HepG2 (cell line): ENCODE measurements at regions not wholly inside any gene's neighbourhood (a gene's known extent, or its start where the extent isn't known, plus 50 kb on each side); places are given as distances from the start of the nearest gene placed in this dataset.

Experiments
- ATAC-seq: fragments of 200-7000 bp; cut with Tn5 transposase; 3 replicates; pipeline ENCODE4 v1.9.1; 2020; ENCODE audit warnings: mild to moderate bottlenecking, moderate library complexity
- BruUV-seq: library from RNA; stranded (reverse); fragments of 400-500 nt; replicated peaks from 2 replicates; lab custom pipeline; 2021; lab: Mats Ljungman, UMichigan
- CTCF ChIA-PET: fragments of 300-600 bp; formaldehyde crosslinking; extraction: SDS; loops from one replicate; lab custom pipeline; 2021; ENCODE audit warnings: low total read pairs, inconsistent platforms, low intra/inter-chr PET ratio; lab: Yijun Ruan, JAX
- POLR2A ChIA-PET: fragments of 350-600 bp; sonication (Branson Sonifier 250); formaldehyde crosslinking; loops from one replicate; lab custom pipeline; 2020; ENCODE audit warnings: antibody characterized with exemption, inconsistent platforms; lab: Yijun Ruan, JAX
- DNase-seq: peaks from one replicate; pipeline ENCODE4 v3.0.0-alpha.2; 2015; ENCODE audit warnings: low spot score
- FAIRE-seq: peaks from 3 replicates; lab custom pipeline; 2011; peaks lifted over from hg19 to GRCh38; lab: Jason Lieb, UNC
- H2AFZ ChIP-seq: one replicate; pipeline ENCODE4 v1.6.1; 2011; ENCODE audit warnings: low read length, inconsistent platforms
- H3K27ac ChIP-seq: fragments of 300-600 bp; 3 replicates; pipeline ENCODE4 v1.8.0; 2011; ENCODE audit warnings: mixed run types, mild to moderate bottlenecking, mixed read lengths, low read length, inconsistent platforms; ENCODE audit not compliant: insufficient read depth; ENCODE audit errors: extremely low read length
- H3K27me3 ChIP-seq, 2 experiments: fragments of 200-600 bp in 1 of 2; 2 replicates in 1 of 2; 3 replicates in 1 of 2; pipeline versions ENCODE4 v1.6.0 to v1.8.0; 2011; ENCODE audit warnings: low read length in 2 of 2, mild to moderate bottlenecking in 2 of 2, moderate library complexity in 2 of 2, inconsistent platforms in 1 of 2; ENCODE audit not compliant: insufficient read depth in 2 of 2, control insufficient read depth in 1 of 2
- H3K36me3 ChIP-seq, 2 experiments: fragments of 200-600 bp in 1 of 2; replicated peaks in 1 of 2; 2 replicates in 1 of 2; 3 replicates in 1 of 2; pipeline versions ENCODE4 v1.5.1 to v1.8.0; 2011; ENCODE audit warnings: low read length in 2 of 2, inconsistent platforms in 1 of 2; ENCODE audit not compliant: insufficient read depth in 2 of 2, control insufficient read depth in 1 of 2
- H3K4me1 ChIP-seq: 2 replicates; pipeline ENCODE4 v1.5.1; 2012; ENCODE audit warnings: low read length, inconsistent platforms; ENCODE audit not compliant: insufficient read depth
- H3K4me2 ChIP-seq: 2 replicates; pipeline ENCODE4 v1.6.0; 2011; ENCODE audit warnings: low read depth, low read length, inconsistent platforms
- H3K4me3 ChIP-seq, 3 experiments: fragments of 200-600 bp in 1 of 3; sonication (generic), shearing (Covaris generic) in 1 of 3; replicated peaks in 1 of 3; 2 replicates each; pipeline ENCODE4 v1.5.1; 2011 to 2016; ENCODE audit warnings: low read length in 3 of 3, inconsistent platforms in 2 of 3, low read depth in 2 of 3, mild to moderate bottlenecking in 2 of 3, control low read depth in 1 of 3, mixed read lengths in 1 of 3; ENCODE audit not compliant: insufficient read depth in 1 of 3
- H3K79me2 ChIP-seq: one replicate; pipeline ENCODE4 v1.6.1; 2011; ENCODE audit warnings: low read length, inconsistent platforms; ENCODE audit not compliant: insufficient read depth
- H3K9ac ChIP-seq: 2 replicates; pipeline ENCODE4 v1.6.0; 2011; ENCODE audit warnings: mild to moderate bottlenecking, low read depth, low read length, inconsistent platforms; ENCODE audit not compliant: insufficient read depth
- H3K9me3 ChIP-seq: 2 replicates; pipeline ENCODE4 v1.5.1; 2012; ENCODE audit warnings: mild to moderate bottlenecking, low read length
- H4K20me1 ChIP-seq: 2 replicates; pipeline ENCODE4 v1.6.0; 2011; ENCODE audit warnings: inconsistent platforms, mild to moderate bottlenecking, low read length, moderate library complexity; ENCODE audit not compliant: insufficient read depth
- GATA4 ChIP-seq: sonication (generic); IDR thresholded peaks from 2 replicates; pipeline ENCODE4 v1.6.1; 2016; ENCODE audit warnings: antibody characterized with exemption, low read depth, borderline replicate concordance
- KDM5A ChIP-seq: fragments of 200-600 bp; sonication (generic); IDR thresholded peaks from 2 replicates; pipeline ENCODE4 v1.7.0; 2018; ENCODE audit warnings: antibody characterized with exemption, mild to moderate bottlenecking, low read length, borderline replicate concordance
- PRDM4 ChIP-seq: sonication (generic); formaldehyde crosslinking; IDR thresholded peaks from 2 replicates; pipeline ENCODE4 v1.9.0; 2021; ENCODE audit warnings: missing genetic modification reagents, borderline replicate concordance
- RAD21 ChIP-seq: fragments of 450-650 bp; formaldehyde crosslinking; IDR thresholded peaks from 2 replicates; pipeline ENCODE4 v1.5.0; 2020; ENCODE audit warnings: mild to moderate bottlenecking
- SATB2 ChIP-seq: sonication (generic); formaldehyde crosslinking; IDR thresholded peaks from 2 replicates; pipeline ENCODE4 v1.5.0; 2020; ENCODE audit warnings: missing genetic modification reagents
- TARDBP ChIP-seq: sonication (generic); formaldehyde crosslinking; IDR thresholded peaks from 2 replicates; pipeline ENCODE4 v1.8.0; 2022; ENCODE audit warnings: mild to moderate bottlenecking, missing genetic modification reagents
- TFE3 ChIP-seq: IDR thresholded peaks from 2 replicates; pipeline ENCODE4 v1.6.1; 2016
- ZNF564 ChIP-seq: sonication (generic); formaldehyde crosslinking; IDR thresholded peaks from 2 replicates; pipeline ENCODE4 v1.8.1; 2023; ENCODE audit warnings: mild to moderate bottlenecking, missing genetic modification reagents
- ZNF660 ChIP-seq: sonication (generic); formaldehyde crosslinking; IDR thresholded peaks from 2 replicates; pipeline ENCODE4 v1.5.1; 2020; ENCODE audit warnings: mild to moderate bottlenecking, low read depth, missing genetic modification reagents, borderline replicate concordance
- ZNF816 ChIP-seq: sonication (generic); formaldehyde crosslinking; IDR thresholded peaks from 2 replicates; pipeline ENCODE4 v1.8.0; 2022; ENCODE audit warnings: missing genetic modification reagents, mild to moderate bottlenecking, borderline replicate concordance
- WGBS: methylation state at CpG from one replicate; pipeline ENCODE4 v1.1.6; 2017; ENCODE audit warnings: low lambda C conversion rate; 5-methylcytosine and 5-hydroxymethylcytosine counted together
- in situ Hi-C: cut with HindIII; loops from 2 replicates; pipeline ENCODE4 v1.10.0; 2017; ENCODE audit warnings: low pct_unique_long_range_greater_than_20kb; ENCODE audit not compliant: extremely low pct_ligation_motif_present
- intact Hi-C: fragments of 100-400 bp; cut with micrococcal nuclease; formaldehyde crosslinking; loops from one replicate; pipeline ENCODE4 v1.10.0; 2022; ENCODE audit not compliant: unreplicated experiment

- no peak overlapping the region for H3K4me2 ChIP-seq
- no peaks in the 10 kb centered on the region for H3K36me3 ChIP-seq
- H3K4me3 ChIP-seq: no peak overlapping the region
- TF ChIP-seq RAD21 (no peak), GATA4 (no peak), TARDBP (CRISPR knock-in tag) (no peak), PRDM4 (CRISPR knock-in tag) (no peak), ZNF660 (CRISPR knock-in tag) (no peak), KDM5A (no peak), ZNF816 (CRISPR knock-in tag) (no peak), ZNF564 (CRISPR knock-in tag) (no peak), SATB2 (CRISPR knock-in tag) (no peak), TFE3 (CRISPR knock-in tag) (no peak)
- intact Hi-C loops (no loop called here), in situ Hi-C loops (no loop called here)
- DNase-seq (no peak), FAIRE-seq (no peak), ATAC-seq (no peak)
- ChIA-PET POLR2A (no interaction called here), CTCF (no interaction called here)
- no peaks in the 10 kb centered on the region for H3K9me3 ChIP-seq
- WGBS: 0% methylated on average over 2 of the region's 2 CpGs
- H3K79me2 ChIP-seq: no peaks in the 10 kb centered on the region
- no peaks in the 10 kb centered on the region for H3K4me1 ChIP-seq
- no TSS peak for BruUV-seq
- no peak overlapping the region for H3K9ac ChIP-seq
- H4K20me1 ChIP-seq: no peaks in the 10 kb centered on the region
- peaks cover 0 to 5% of the 10 kb centered on the region in 2 experiments; a peak in 1 of 5 replicates for H3K27me3 ChIP-seq
- no peak overlapping the region for H3K27ac ChIP-seq
- H2AFZ ChIP-seq: no peak overlapping the region
Observed at GRCh38 chr3:159637883-159638542, 350.6 kb upstream of the IL12A start.
